ENCODE measurements at regions not wholly inside any gene's neighbourhood (a gene's known extent, or its start where the extent isn't known, plus 50 kb on each side); places are given as distances from the start of the nearest gene placed in this dataset.

GRCh38 chr9:1129382-1129781 is 79.2 kb downstream of the DMRT2 start:
- Histone ChIP-seq H3K27me3 (ENCODE audit: insufficient read depth in 3 of 3, low read length in 2 of 3) (no peaks in the 10 kb centered on the region), H3K36me3 (ENCODE audit: insufficient read depth in 1 of 2, low read depth in 1 of 2) (no peaks in the 10 kb centered on the region), H3K27ac (no peak overlapping the region), H3K9me3 (peaks cover 3% of the 10 kb centered on the region), H3K4me3 (no peak overlapping the region), H3K4me1 (no peaks in the 10 kb centered on the region)
- ATAC-seq (no peak), DNase-seq (no peak)
- 30 to 55% (median 39%) methylated on average over 4 of the region's 4 CpGs for WGBS, 3 donors
- intact Hi-C loops (cut with DNase I), result no loop called here
- TF ChIP-seq, protein P1, sequence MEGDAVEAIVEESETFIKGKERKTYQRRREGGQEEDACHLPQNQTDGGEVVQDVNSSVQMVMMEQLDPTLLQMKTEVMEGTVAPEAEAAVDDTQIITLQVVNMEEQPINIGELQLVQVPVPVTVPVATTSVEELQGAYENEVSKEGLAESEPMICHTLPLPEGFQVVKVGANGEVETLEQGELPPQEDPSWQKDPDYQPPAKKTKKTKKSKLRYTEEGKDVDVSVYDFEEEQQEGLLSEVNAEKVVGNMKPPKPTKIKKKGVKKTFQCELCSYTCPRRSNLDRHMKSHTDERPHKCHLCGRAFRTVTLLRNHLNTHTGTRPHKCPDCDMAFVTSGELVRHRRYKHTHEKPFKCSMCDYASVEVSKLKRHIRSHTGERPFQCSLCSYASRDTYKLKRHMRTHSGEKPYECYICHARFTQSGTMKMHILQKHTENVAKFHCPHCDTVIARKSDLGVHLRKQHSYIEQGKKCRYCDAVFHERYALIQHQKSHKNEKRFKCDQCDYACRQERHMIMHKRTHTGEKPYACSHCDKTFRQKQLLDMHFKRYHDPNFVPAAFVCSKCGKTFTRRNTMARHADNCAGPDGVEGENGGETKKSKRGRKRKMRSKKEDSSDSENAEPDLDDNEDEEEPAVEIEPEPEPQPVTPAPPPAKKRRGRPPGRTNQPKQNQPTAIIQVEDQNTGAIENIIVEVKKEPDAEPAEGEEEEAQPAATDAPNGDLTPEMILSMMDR (IDR thresholded peaks at IDR 0.05), result no peak

DNA sequence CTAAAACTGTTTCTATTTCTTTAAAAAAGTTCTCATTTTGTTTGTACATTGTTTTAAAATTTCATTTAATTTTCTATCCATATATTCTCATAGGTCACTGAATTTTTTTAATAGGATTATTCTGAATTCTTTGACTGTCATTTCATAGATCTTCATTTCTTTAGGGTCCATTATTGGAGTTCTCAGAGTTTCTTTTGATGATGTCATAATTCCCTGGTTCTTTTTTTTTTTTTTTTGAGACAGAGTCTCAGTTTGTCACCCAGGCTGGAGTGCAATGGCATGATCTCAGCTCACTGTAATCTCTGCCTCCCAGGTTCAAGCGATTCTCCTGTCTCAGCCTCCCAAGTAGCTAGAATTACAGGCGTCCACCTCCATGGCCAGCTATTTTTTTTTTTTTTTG is 89.9 kb downstream of the DMRT2 start:
- Histone ChIP-seq H3K27ac (no peak overlapping the region), H3K9me3 (peaks cover 11% of the 10 kb centered on the region), H3K36me3 (ENCODE audit: insufficient read depth in 1 of 2, low read depth in 1 of 2) (no peaks in the 10 kb centered on the region), H3K27me3 (ENCODE audit: insufficient read depth in 3 of 3, low read length in 2 of 3) (no peaks in the 10 kb centered on the region), H3K4me1 (no peaks in the 10 kb centered on the region), H3K4me3 (no peak overlapping the region)
- DNase-seq, result no peak
- TF ChIP-seq, protein P1 (IDR thresholded peaks at IDR 0.05), result no peak
- 96 to 100% (median 98%) methylated on average over 2 of the region's 2 CpGs for WGBS, 3 donors
- no peak for ATAC-seq
- intact Hi-C loops (cut with DNase I), result no loop called here

GRCh38 chr9:1151691-1152090 is 101.5 kb downstream of the DMRT2 start:
- ATAC-seq, result no peak
- no peak overlapping the region for H3K27ac ChIP-seq
- H3K27me3 ChIP-seq (ENCODE audit: insufficient read depth in 3 of 3, low read length in 2 of 3), result no peaks in the 10 kb centered on the region
- no peaks in the 10 kb centered on the region for H3K9me3 ChIP-seq
- no peaks in the 10 kb centered on the region for H3K4me1 ChIP-seq
- H3K36me3 ChIP-seq (ENCODE audit: insufficient read depth in 1 of 2, low read depth in 1 of 2), result no peaks in the 10 kb centered on the region
- H3K4me3 ChIP-seq, result no peak overlapping the region
- intact Hi-C loops (cut with DNase I), result no loop called here
- no peak for DNase-seq
- WGBS, 3 donors, result 45 to 82% (median 70%) methylated on average over 2 of the region's 2 CpGs
- TF ChIP-seq, protein P1 (IDR thresholded peaks at IDR 0.05), result no peak

DNA sequence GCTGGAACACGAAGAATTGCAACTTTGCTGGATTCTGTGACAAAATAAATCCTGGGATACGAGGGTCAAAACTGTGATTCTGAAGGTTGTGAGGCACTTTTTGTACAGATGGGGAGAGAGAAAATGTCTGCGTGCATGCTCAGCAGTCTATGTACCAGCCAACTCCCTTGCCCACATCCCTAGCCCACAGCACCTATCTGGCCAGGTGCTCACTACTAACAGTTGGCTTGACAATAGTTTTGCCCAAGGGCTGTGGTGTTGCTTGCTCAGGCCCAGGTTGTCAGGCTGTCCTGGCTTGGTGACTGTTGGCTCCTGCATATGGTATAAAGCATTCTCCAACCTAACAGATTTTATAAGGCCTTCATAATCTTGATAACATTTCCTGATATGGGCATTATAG is 102.0 kb downstream of the DMRT2 start:
- WGBS, 3 donors, result 67 to 91% (median 73%) methylated on average over 3 of the region's 3 CpGs
- no peaks in the 10 kb centered on the region for H3K36me3 ChIP-seq (ENCODE audit: insufficient read depth in 1 of 2, low read depth in 1 of 2)

DNA sequence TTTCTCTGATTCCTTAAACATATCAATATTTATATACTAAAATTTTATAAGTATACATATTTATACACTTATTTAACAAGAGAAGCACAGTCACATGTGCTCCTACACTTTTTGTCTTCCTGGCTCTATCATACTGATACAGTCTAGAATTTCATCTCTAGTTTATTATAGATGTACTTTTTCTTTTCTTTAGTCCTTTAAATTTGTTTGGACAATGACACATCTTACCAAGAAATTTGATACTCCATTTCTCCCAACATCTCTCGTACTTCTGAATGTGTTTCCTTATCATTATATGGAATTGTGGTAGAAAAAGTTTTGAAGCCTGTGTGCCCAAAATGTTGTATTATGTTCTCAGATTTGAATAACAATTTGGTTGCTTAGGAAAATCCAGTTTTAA is 104.6 kb downstream of the DMRT2 start:
- WGBS, 3 donors, result 45 to 73% (median 62%) methylated on average over 1 of the region's 1 CpG

More for the DNA sequence above, 102.0 kb downstream of the DMRT2 start:
- Histone ChIP-seq H3K4me3 (no peak overlapping the region), H3K9me3 (no peaks in the 10 kb centered on the region), H3K4me1 (no peaks in the 10 kb centered on the region), H3K27me3 (ENCODE audit: insufficient read depth in 3 of 3, low read length in 2 of 3) (no peaks in the 10 kb centered on the region), H3K27ac (no peak overlapping the region)
- ATAC-seq (no peak), DNase-seq (no peak)
- intact Hi-C loops (cut with DNase I), result no loop called here
- TF ChIP-seq, protein P1 (IDR thresholded peaks at IDR 0.05), result no peak

More for the DNA sequence above, 104.6 kb downstream of the DMRT2 start:
- H3K4me3 ChIP-seq, result no peak overlapping the region
- no peaks in the 10 kb centered on the region for H3K36me3 ChIP-seq (ENCODE audit: insufficient read depth in 1 of 2, low read depth in 1 of 2)
- no peaks in the 10 kb centered on the region for H3K9me3 ChIP-seq
- TF ChIP-seq, protein P1 (IDR thresholded peaks at IDR 0.05), result no peak
- ATAC-seq (no peak), DNase-seq (no peak)
- no peaks in the 10 kb centered on the region for H3K4me1 ChIP-seq
- no peak overlapping the region for H3K27ac ChIP-seq
- H3K27me3 ChIP-seq (ENCODE audit: insufficient read depth in 3 of 3, low read length in 2 of 3), result no peaks in the 10 kb centered on the region
- intact Hi-C loops (cut with DNase I), result no loop called here
